ENCODE measurements at regions not wholly inside any gene's neighbourhood (a gene's known extent, or its start where the extent isn't known, plus 50 kb on each side); places are given as distances from the start of the nearest gene placed in this dataset.

GRCh38 chr9:16303506-16303905, 567.0 kb downstream of the BNC2 start:
- TF ChIP-seq PREB (CRISPR knock-in tag; IDR thresholded peaks at IDR 0.05) = no peak
- no peak for TF ChIP-seq RAD21 (CRISPR knock-in tag; conservative IDR thresholded peaks at IDR 0.05 in 1 of 2, IDR thresholded peaks at IDR 0.05 in 1 of 2)
- no peak for TF ChIP-seq GATAD2A (IDR thresholded peaks at IDR 0.05)
- no peak for TF ChIP-seq GATA2 (CRISPR knock-in tag; IDR thresholded peaks at IDR 0.05)
- TF ChIP-seq ZNF274 (IDR thresholded peaks at IDR 0.05; ENCODE audit: borderline replicate concordance, low read depth, low read length) = no peak
- no peak for TF ChIP-seq EP300 (IDR thresholded peaks at IDR 0.05; ENCODE audit: low read length)
- TF ChIP-seq, protein P1, sequence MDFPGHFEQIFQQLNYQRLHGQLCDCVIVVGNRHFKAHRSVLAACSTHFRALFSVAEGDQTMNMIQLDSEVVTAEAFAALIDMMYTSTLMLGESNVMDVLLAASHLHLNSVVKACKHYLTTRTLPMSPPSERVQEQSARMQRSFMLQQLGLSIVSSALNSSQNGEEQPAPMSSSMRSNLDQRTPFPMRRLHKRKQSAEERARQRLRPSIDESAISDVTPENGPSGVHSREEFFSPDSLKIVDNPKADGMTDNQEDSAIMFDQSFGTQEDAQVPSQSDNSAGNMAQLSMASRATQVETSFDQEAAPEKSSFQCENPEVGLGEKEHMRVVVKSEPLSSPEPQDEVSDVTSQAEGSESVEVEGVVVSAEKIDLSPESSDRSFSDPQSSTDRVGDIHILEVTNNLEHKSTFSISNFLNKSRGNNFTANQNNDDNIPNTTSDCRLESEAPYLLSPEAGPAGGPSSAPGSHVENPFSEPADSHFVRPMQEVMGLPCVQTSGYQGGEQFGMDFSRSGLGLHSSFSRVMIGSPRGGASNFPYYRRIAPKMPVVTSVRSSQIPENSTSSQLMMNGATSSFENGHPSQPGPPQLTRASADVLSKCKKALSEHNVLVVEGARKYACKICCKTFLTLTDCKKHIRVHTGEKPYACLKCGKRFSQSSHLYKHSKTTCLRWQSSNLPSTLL (IDR thresholded peaks at IDR 0.05) = no peak
- no peak for TF ChIP-seq RFX7 (CRISPR knock-in tag; IDR thresholded peaks at IDR 0.05)

Measured in K562 (cell line).